Activated T-helper 1 cell treated with anti-CD3 and anti-CD28 coated beads, Interleukin-12 subunit alpha, Interleukin-12 subunit beta, Interleukin-2, Interleukin-4 antibody, amounts not matched to agents 30 ng/mL and 10 ng/mL and 1 ng/mL, durations not matched to agents 14 hours and 24 hours and 36 hours (primary cell): ENCODE measurements at regions not wholly inside any gene's neighbourhood (a gene's known extent, or its start where the extent isn't known, plus 50 kb on each side); places are given as distances from the start of the nearest gene placed in this dataset.

Experiments used
- DNase-seq: peaks from one replicate; pipeline ENCODE4 v3.0.0; 2021; ENCODE audit warnings: low spot score
- H3K27ac Mint-ChIP-seq: one replicate; pipeline ENCODE4 v1.8.0; 2021; ENCODE audit warnings: mild to moderate bottlenecking, mixed read lengths
- H3K27me3 Mint-ChIP-seq: one replicate; pipeline ENCODE4 v1.8.0; 2022; ENCODE audit warnings: mild to moderate bottlenecking, moderate library complexity, mixed read lengths; ENCODE audit not compliant: insufficient read depth
- H3K36me3 Mint-ChIP-seq: one replicate; pipeline ENCODE4 v1.8.0; 2021; ENCODE audit warnings: low read depth, mixed read lengths
- H3K4me1 Mint-ChIP-seq: one replicate; pipeline ENCODE4 v1.8.0; 2021; ENCODE audit warnings: low read depth, mixed read lengths
- H3K4me3 Mint-ChIP-seq: one replicate; pipeline ENCODE4 v1.8.0; 2021; ENCODE audit warnings: mild to moderate bottlenecking, moderate library complexity, mixed read lengths
- H3K9me3 Mint-ChIP-seq: one replicate; pipeline ENCODE4 v1.8.0; 2021; ENCODE audit warnings: mixed read lengths
- intact Hi-C: fragments of 100-400 bp; cut with micrococcal nuclease; formaldehyde crosslinking; loops from one replicate; pipeline ENCODE4 v1.15.1; 2024

DNA sequence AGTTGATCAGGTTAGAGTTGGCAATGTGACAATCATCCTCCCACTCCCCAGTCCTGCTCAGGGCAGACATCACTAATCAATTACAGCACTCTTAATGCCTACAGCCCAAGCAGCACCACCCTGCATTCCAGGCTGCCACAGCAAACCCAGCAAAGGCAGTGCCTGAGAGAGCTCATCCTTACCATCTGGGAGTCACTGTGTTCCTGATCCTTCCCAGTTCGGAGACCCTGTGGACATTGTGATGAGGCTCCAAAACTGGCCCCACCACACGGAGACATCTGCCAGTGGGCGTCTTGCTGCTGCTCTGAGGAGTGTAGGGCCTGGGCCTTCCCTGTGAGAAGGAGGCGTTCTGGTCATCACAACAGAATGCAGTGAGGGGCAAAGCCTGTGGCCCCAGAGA lies 216.5 kb upstream of the CST7 start:
- Mint-ChIP-seq H3K9me3 (no peaks in the 10 kb centered on the region), H3K4me1 (no peaks in the 10 kb centered on the region), H3K36me3 (no peaks in the 10 kb centered on the region), H3K27me3 (peaks cover 2% of the 10 kb centered on the region), H3K4me3 (no peak overlapping the region), H3K27ac (no peak overlapping the region)
- intact Hi-C loops: no loop called here
- DNase-seq: no peak

- intact Hi-C loops: no loop called here
- Mint-ChIP-seq H3K9me3 (no peaks in the 10 kb centered on the region), H3K4me1 (no peaks in the 10 kb centered on the region), H3K27ac (no peak overlapping the region), H3K36me3 (no peaks in the 10 kb centered on the region), H3K27me3 (peaks cover 2% of the 10 kb centered on the region), H3K4me3 (no peak overlapping the region)
- no peak for DNase-seq
Observed at GRCh38 chr20:24733416-24733815, 215.7 kb upstream of the CST7 start.

GRCh38 chr20:24734139-24734538 lies 214.9 kb upstream of the CST7 start:
- no peaks in the 10 kb centered on the region for H3K36me3 Mint-ChIP-seq
- H3K4me1 Mint-ChIP-seq: peaks cover 5% of the 10 kb centered on the region
- no peaks in the 10 kb centered on the region for H3K9me3 Mint-ChIP-seq
- H3K4me3 Mint-ChIP-seq: no peak overlapping the region
- no peak overlapping the region for H3K27ac Mint-ChIP-seq
- no peak for DNase-seq
- peaks cover 2% of the 10 kb centered on the region for H3K27me3 Mint-ChIP-seq
- intact Hi-C loops: no loop called here

GRCh38 chr20:24735263-24735662 lies 213.8 kb upstream of the CST7 start:
- intact Hi-C loops: no loop called here
- Mint-ChIP-seq H3K4me3 (no peak overlapping the region), H3K4me1 (peaks cover 12% of the 10 kb centered on the region), H3K36me3 (no peaks in the 10 kb centered on the region), H3K9me3 (no peaks in the 10 kb centered on the region), H3K27ac (no peak overlapping the region), H3K27me3 (peaks cover 2% of the 10 kb centered on the region)
- no peak for DNase-seq

- Mint-ChIP-seq H3K27ac (no peak overlapping the region), H3K9me3 (no peaks in the 10 kb centered on the region), H3K27me3 (peaks cover 2% of the 10 kb centered on the region), H3K36me3 (no peaks in the 10 kb centered on the region), H3K4me1 (peaks cover 18% of the 10 kb centered on the region), H3K4me3 (no peak overlapping the region)
- intact Hi-C loops: no loop called here
- DNase-seq: no peak
Observed at GRCh38 chr20:24736131-24736843, 212.8 kb upstream of the CST7 start.

DNA sequence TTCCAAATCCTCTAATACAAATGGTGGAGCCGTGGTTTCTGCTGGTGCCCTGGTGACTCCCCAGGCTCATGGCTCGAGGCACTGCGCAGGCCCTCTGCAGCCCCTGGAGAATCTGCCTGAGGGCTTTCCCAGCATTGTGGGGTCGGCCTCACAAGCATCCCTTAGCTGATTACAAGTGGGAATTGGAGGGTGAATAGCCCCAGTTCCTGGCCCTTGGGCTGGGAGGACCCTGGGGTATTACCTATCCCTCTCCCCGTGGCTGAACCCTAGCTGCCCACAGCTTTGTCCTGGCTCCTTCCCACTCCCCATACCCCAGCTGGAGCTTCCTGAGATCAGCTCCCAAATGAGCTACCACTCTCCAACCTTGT lies 212.2 kb upstream of the CST7 start:
- Mint-ChIP-seq H3K9me3 (no peaks in the 10 kb centered on the region), H3K4me3 (no peak overlapping the region), H3K4me1 (peaks cover 18% of the 10 kb centered on the region), H3K27ac (no peak overlapping the region), H3K27me3 (peaks cover 2% of the 10 kb centered on the region), H3K36me3 (no peaks in the 10 kb centered on the region)
- intact Hi-C loops: no loop called here
- no peak for DNase-seq

DNA sequence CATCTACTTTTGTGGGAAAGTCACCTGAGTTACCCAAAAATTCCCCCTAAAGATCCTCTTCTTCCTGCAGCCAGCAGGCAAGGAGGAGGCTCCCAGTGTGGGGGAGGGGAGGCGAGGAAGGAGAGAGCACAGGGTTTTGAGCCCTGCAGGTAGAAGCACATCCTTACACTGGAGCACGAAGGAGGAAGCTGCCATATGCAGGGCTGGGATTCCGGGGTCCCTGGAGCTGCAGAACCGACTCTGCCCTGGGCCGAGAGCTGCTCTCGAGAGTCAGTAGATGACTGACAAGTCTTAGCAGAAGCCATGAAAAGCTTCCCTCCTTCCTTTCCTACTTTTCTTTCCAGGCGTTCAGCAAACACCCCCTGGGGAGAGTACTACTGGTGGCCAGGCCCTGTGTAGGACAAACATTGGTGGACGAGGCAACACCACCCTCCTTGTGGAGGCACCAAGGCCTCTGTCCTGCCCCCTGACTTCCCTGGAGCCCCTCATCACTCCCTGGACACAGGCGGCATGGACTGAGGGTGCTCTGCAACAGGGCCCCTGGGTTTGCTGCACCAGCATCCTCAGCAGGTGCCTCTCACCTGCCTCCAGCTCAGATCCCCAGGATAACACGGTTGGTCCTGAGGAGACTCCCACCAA lies 211.7 kb upstream of the CST7 start:
- Mint-ChIP-seq H3K9me3 (no peaks in the 10 kb centered on the region), H3K36me3 (no peaks in the 10 kb centered on the region), H3K27ac (peak overlapping the region; percentile 31), H3K27me3 (peaks cover 2% of the 10 kb centered on the region), H3K4me1 (peaks cover 18% of the 10 kb centered on the region), H3K4me3 (no peak overlapping the region)
- no peak for DNase-seq
- intact Hi-C loops: no loop called here

DNA sequence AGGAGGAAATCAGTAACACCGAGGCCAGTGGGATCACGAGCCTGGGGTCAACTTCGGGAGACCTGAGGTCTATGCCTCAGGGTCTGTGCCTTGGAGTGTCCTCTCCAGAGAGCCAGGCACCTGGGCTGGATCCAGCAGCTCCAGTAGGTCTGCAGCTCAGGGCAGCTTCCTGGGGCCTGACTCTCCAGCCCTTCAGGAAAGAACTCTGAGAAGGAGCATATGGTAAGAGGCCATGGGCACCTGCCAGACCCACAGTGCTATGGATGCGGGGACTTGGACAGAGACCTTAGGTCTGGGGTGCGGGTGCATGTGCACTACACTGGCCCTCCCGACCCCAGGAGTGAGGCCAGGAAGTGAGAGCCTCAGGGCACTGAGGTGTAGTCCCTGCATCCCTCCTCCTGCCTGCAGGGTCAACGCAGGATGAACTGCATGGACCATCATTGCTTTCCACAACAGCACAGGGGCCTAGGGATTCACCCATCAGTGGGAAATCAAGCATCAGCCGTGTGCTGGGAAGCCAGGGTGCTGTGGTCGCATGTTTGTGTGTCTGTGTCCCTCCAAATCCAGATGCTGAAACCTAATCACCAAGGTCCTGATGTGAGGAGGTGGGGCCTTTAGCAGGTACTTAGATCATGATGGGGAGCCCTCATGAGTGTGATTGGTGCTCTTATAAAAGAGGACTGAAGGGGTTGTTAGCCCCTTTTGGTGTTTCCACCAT lies 210.9 kb upstream of the CST7 start:
- Mint-ChIP-seq H3K27me3 (peaks cover 2% of the 10 kb centered on the region), H3K27ac (no peak overlapping the region), H3K4me1 (peaks cover 18% of the 10 kb centered on the region), H3K9me3 (no peaks in the 10 kb centered on the region), H3K36me3 (no peaks in the 10 kb centered on the region), H3K4me3 (no peak overlapping the region)
- intact Hi-C loops: no loop called here
- DNase-seq: no peak

GRCh38 chr20:24738981-24739633 lies 210.0 kb upstream of the CST7 start:
- peaks cover 18% of the 10 kb centered on the region for H3K4me1 Mint-ChIP-seq
- peak overlapping the region; percentile 59 for H3K27ac Mint-ChIP-seq
- intact Hi-C loops: no loop called here
- H3K27me3 Mint-ChIP-seq: peaks cover 2% of the 10 kb centered on the region
- no peaks in the 10 kb centered on the region for H3K36me3 Mint-ChIP-seq
- H3K9me3 Mint-ChIP-seq: no peaks in the 10 kb centered on the region
- H3K4me3 Mint-ChIP-seq: peak overlapping the region; percentile 63
- no peak for DNase-seq

DNA sequence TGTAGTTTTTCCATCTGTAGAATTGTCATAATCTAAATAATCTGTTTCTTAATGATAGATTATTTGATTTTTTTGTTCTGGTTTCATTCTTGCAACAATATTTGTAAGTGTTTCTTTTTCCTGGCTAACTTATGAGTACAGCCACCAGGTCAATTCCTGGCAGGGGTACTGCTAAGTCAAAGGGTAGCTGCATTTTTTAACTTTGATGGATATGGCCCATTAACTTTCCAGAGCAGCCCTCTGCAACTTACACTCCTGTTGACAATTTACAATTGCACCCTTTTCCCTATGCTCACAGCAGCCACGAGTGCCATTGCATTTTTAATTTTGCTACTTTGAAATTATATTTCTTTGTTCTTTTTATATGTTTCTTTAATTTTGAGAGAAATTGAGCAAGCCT lies 209.3 kb upstream of the CST7 start:
- H3K9me3 Mint-ChIP-seq: no peaks in the 10 kb centered on the region
- H3K36me3 Mint-ChIP-seq: no peaks in the 10 kb centered on the region
- H3K4me3 Mint-ChIP-seq: no peak overlapping the region
- H3K27me3 Mint-ChIP-seq: peaks cover 2% of the 10 kb centered on the region
- intact Hi-C loops: no loop called here
- DNase-seq: no peak
- peaks cover 18% of the 10 kb centered on the region for H3K4me1 Mint-ChIP-seq
- H3K27ac Mint-ChIP-seq: peak overlapping the region; percentile 59

DNA sequence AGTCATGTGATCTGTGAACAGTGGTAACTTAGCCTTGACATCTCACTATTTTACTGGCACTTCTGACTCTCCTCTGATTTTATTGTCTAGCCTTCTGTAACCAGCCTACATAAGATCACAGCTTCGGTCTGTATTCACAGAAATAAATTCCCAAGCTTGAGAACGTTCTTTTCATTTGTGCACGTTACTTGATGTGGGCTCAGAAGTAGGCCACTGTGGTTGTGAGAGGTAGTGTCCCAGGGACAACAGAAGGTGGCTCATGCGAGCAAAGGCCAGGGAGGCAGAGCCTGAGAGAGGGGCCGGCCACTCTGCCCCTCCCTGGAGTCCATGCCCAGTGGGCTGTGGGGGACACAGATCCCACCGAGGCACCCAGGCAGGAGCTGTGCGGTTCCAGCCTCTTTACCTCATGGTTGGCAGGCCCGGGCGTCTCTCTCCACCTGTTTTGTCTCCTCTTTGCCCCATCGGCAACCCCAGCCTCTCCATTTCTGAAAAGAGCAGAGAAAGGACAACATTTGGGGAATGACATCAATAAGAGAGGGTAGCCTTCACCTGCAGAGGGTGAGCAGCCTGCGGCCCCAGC lies 207.5 kb upstream of the CST7 start:
- H3K9me3 Mint-ChIP-seq: no peaks in the 10 kb centered on the region
- H3K4me3 Mint-ChIP-seq: no peak overlapping the region
- peaks cover 18% of the 10 kb centered on the region for H3K4me1 Mint-ChIP-seq
- peaks cover 2% of the 10 kb centered on the region for H3K27me3 Mint-ChIP-seq
- H3K36me3 Mint-ChIP-seq: no peaks in the 10 kb centered on the region
- intact Hi-C loops: no loop called here
- no peak for DNase-seq
- H3K27ac Mint-ChIP-seq: no peak overlapping the region

DNA sequence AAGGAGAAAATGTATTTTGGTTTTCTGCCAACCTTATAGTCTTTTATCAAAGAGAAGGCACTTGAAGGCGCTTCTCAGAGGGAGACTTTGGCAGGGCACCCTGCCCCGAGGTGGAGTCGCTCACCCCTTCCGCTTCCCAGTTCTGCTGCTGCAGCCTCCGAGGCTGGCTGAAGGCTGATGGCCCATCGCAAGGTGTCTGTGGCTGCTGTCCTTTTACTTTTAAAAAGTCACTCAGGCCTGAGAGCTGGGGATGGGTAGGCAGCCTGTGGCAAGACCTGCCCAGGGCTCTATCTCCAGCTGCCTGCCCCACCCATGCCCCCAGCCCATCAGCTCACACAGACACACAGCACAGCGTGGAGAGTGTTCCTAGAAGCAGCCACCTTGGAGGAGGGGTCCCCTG lies 206.6 kb upstream of the CST7 start:
- Mint-ChIP-seq H3K4me3 (no peak overlapping the region), H3K4me1 (peaks cover 24% of the 10 kb centered on the region), H3K9me3 (no peaks in the 10 kb centered on the region), H3K27me3 (peaks cover 2% of the 10 kb centered on the region), H3K36me3 (no peaks in the 10 kb centered on the region), H3K27ac (no peak overlapping the region)
- no peak for DNase-seq
- intact Hi-C loops: no loop called here

DNA sequence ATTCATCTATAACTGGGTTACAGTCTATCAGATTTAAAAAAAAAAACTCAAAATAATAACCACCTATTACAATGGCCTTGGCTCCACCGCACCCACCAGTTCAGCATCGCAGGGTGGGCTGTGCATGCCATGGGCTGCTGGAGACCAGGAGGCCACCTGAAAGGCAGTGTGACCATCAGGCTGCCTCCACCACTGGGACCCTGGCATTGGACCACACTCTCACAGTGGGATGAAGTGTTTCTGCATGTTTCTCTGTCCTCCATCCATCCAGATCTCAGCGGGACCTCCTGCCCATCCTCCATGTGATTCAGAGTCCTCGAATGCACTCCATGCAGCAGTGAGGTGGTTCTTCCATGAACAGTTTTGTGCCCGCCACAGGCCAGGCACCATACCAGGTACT lies 206.1 kb upstream of the CST7 start:
- intact Hi-C loops: no loop called here
- peaks cover 2% of the 10 kb centered on the region for H3K27me3 Mint-ChIP-seq
- H3K36me3 Mint-ChIP-seq: no peaks in the 10 kb centered on the region
- no peak overlapping the region for H3K4me3 Mint-ChIP-seq
- H3K27ac Mint-ChIP-seq: no peak overlapping the region
- DNase-seq: no peak
- H3K9me3 Mint-ChIP-seq: no peaks in the 10 kb centered on the region
- H3K4me1 Mint-ChIP-seq: peaks cover 29% of the 10 kb centered on the region
